GM21576 (cell line): ENCODE measurements at regions not wholly inside any gene's neighbourhood (a gene's known extent, or its start where the extent isn't known, plus 50 kb on each side); places are given as distances from the start of the nearest gene placed in this dataset.

Experiments
- ATAC-seq: cut with Tn5 transposase; IDR thresholded peaks from one replicate; pipeline ENCODE4 v1.9.1; 2021; ENCODE audit warnings: mild to moderate bottlenecking, moderate library complexity; ENCODE audit not compliant: unreplicated experiment

DNA sequence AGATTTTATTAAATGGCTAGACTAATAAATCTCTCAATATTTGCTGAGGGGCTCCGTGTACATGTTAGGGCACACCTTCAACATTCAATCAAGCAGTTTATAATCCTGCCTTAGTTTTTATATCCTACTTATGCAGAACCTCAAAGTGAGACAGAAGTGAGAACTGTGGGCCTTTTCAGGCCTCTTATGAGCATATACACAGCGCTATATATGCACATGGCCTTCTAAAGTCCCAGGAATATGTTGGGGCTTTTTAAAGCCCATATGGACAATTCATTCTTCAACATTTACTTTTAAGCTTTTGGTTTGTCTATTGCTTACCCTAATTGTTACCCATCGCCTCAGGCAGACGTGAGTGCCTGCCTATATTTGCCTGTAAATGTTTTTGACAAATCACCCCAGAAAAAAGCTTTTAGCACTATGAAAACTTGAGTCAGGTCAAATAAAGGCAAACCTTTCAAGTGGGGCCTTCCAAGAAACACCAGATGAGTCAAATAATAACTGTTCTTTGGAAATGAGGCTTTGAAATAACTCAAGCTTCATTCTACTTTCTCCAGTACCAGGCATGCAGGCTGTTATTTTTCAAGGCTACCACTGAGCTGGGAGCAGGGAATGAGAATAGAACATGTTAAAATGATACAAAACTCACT, 58.2 kb downstream of the ESM1 start:
- ATAC-seq = no peak

DNA sequence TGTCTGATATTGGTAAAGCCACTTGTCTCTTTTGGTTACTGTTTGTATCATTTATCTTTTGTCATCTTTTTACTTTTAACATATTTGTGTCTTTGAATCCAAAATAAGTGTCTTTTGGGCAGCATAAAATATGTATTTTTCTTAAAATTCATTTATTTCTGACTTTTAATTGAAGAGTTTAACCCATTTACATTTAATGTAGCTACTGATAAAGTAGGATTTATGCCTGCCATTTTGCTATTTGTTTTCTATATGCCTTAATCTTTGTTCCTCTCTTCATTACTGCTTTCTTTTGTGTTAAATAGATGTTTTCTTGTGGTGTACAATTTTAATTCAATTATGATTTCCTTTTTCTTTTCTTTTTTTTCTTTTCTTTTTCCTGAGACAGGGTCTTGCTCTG, 60.9 kb downstream of the ESM1 start:
- no peak for ATAC-seq

GRCh38 chr5:54917323-54917722, 68.1 kb downstream of the ESM1 start:
- ATAC-seq = no peak

- no peak for ATAC-seq
These were observed 69.8 kb downstream of the ESM1 start for GRCh38 chr5:54915466-54916027.

GRCh38 chr5:54912021-54912420, 73.4 kb downstream of the ESM1 start:
- ATAC-seq = no peak

GRCh38 chr5:54909911-54910870, 75.2 kb downstream of the ESM1 start:
- no peak for ATAC-seq

GRCh38 chr5:54908774-54909525, 76.4 kb downstream of the ESM1 start:
- ATAC-seq = no peak

GRCh38 chr5:54905942-54906537, 79.4 kb downstream of the ESM1 start:
- ATAC-seq = no peak

- no peak for ATAC-seq
These were observed 80.1 kb downstream of the ESM1 start for GRCh38 chr5:54905246-54905795.

GRCh38 chr5:54904425-54904824, 81.0 kb downstream of the ESM1 start:
- ATAC-seq = no peak

DNA sequence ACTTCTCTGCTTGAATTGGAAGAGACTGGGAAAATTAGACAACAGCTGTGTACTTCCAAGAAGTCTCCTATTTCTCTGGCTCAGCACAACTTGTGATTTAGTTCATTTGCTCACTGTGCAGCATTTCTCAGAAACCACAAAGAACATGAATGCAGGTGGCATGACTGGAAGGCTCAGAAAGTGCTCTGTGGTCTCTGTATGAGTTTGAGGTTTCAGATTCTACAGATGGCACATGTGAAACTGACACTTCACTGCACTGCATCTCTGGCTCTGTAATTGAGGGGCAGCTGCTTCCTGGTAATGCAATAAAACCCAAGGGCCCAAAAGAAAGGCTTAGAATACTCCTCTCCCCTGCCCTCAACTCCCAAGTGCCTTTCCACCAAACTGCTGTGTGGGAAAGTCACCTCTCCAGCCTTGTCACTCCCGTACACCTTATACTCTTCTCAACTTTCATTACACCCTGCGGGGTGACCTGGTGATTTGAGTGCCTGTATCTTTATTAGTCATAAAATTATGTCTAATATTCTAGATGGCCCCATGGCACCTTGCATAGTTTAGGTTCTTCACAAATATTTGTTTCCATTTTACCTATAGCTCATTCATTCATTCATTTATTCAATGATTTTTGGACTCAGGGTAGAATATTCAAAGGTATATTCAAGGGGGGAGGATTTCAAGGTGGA, 82.5 kb downstream of the ESM1 start:
- peak; percentile 100 for ATAC-seq

DNA sequence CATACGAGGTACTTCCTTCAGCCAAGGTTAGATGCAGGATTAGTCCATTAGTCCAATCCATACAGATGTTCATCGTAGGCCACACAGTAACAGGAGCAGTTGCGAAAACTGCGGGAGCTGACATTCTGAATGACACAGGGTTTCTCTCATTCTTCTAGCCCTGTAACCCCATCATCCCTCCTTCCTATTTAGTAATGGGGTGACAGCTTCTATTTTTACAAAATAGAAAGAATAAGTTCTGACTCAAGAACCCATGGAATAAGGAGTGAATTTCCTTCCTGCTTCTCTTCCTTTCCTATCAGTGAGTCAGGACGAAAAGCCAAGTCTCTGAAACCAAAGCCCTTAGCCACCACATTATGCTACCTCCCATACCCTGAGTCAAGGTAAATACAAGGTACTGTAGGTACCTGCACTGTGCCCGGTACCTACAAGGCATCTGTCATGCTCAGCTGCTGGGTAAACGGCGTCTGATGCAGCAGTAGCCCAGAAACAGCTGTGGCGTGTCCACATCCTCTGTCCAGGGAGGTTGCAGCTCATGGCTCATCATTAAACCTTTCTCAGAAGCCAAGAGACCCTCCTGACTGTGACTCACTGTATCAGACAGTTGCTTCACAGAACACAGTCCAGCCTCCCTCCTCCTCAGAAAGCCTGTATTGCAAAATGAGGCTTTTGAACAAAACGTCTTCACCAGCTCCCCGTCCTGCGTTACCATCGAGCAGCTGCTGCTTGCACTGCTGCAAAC, 84.2 kb downstream of the ESM1 start:
- ATAC-seq = no peak

- ATAC-seq = no peak
These were observed 88.4 kb downstream of the ESM1 start for GRCh38 chr5:54897001-54897400.

DNA sequence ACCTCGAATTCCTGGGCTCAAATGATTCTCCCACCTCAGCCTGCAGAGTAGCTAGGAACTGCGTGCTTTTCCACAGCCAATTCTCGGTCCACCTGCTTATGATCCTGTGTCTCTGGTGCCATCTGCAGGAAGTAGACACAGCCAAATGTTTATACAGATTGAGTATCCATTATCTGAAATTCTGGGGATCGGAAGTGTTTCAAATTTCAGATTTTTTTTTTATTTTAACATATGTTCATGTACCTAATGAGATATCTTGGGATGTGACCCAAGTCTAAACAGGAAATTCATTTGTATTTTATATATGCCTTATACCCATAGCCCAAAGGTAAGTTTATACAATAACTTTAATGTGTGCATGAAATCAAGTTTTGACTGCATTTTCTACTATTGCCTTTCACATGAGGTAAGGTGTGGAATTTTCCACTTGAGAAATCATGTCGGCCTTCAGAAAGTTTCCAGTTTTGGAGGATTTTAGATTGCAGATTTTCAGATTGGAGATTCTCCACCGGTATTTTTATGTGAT, 89.5 kb downstream of the ESM1 start:
- no peak for ATAC-seq

DNA sequence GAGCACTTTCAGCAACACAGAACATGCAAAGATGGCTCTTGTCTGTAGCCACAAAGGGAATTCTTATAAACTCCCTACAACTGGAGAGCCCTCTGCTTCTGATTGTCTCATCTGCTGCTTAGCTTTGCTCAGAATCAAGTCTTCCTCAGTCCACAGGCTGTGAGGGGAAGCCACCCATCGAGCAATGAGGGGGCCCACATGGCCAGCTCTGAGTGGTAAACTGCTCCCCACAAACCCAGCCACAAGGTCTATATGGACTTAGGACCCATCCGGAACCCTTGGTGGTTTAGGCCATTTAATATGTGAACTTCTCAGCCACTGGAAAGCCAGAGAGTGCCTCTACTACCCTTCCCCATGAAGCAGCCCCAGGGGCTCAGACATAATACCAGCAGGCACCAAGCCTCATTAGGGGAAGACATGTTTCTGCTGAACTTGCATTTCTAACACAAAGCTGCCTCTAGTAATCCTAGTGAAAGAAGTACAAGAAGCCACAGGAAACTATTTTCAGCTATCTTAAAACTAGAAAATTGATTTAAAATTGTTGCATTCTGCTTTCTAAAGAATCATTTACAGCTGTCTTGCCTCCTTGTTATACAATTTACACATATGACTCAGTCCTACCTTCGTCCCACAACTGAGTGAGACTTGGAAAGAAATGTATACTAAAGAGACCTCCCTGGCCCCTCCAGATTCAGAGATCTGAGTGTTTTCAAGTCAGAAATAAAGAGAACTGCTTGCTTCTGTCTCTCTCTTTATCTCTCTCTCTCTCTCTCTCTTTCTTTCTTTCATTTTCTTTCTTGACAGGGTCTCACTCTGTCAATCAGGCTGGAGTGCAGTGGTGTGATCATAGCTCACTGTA, 90.2 kb downstream of the ESM1 start:
- ATAC-seq = no peak

DNA sequence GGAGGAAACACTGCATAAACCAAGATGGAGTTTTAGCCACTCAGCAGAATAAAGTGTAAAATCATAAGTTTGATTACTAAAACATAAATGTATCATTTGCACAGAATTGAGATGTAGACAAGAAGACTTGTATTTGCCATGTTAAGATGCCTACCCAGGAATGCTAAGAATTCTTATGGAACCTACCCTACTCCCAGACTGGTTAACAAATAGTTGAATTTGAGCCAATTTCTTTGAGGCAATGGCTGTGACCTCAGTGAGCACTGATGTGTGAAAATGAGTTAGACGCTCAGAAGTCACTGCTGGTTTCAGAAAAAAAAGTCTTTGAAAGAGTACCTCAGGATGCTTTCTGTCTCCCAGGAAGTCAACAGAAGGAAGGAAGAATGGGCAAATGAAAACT, 95.6 kb downstream of the ESM1 start:
- no peak for ATAC-seq

DNA sequence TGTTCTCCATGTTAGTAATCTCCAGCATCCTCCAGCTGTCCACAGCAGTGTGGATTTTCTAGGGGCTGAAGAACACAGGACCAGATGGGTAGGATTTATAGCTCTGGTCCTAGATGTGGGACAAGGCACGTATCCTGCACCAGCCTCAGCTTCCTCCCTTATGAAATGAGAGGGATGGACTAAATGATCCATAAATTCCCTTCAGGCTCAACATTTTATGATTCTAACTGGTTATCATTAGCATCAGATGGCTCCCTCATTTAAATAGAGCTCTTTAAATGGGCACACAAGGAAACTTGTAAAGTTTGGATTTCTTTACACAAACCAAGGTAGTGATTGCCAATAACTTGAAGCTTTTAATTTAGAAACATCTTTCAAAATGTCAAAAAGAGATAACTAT, 97.7 kb downstream of the ESM1 start:
- ATAC-seq = no peak

GRCh38 chr5:54886866-54887265, 98.5 kb downstream of the ESM1 start:
- no peak for ATAC-seq
